ENCODE measurements at regions not wholly inside any gene's neighbourhood (a gene's known extent, or its start where the extent isn't known, plus 50 kb on each side); places are given as distances from the start of the nearest gene placed in this dataset.
"Not testable (repeated sequence)": the region's sequence is repeated elsewhere in the genome, so short reads cannot be mapped to it uniquely, and the experiment has no call there.

GRCh38 chr1:43034778-43035177 lies 76.1 kb upstream of the SLC2A1 start:
- no peak overlapping the region for H3K27ac ChIP-seq (ENCODE audit: insufficient read depth, low read depth, low read length, poor library complexity, severe bottlenecking)
- no peaks in the 10 kb centered on the region for H3K27me3 ChIP-seq (ENCODE audit: control insufficient read depth, insufficient read depth, low read length, poor library complexity, severe bottlenecking)

DNA sequence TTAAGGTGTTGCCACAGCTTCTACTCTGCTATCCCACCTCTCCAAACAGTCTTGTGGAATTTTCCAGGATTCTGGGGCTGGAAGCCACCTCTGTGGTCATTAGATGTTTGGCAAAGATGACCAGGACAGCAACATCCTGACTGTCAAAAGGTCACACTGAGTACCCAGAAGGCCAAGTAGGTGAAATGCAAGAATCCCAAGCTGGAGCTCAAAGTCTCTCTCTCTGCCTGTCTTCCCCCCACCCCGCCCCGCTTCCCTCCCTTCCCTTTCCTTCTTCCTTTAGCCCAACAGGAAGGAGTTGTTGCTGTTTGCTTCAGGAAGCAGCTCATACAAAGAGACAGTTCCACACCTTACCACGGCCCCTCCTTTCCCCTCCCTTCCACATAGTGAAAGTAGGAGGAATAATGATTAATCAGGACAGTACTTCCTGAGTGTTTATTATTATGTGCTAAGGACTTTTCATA lies 75.6 kb upstream of the SLC2A1 start:
- H3K36me3 ChIP-seq (ENCODE audit: control insufficient read depth, insufficient read depth, low read length) = no peaks in the 10 kb centered on the region
- H3K27me3 ChIP-seq (ENCODE audit: control insufficient read depth, insufficient read depth, low read length, poor library complexity, severe bottlenecking) = no peaks in the 10 kb centered on the region
- H3K27ac ChIP-seq (ENCODE audit: insufficient read depth, low read depth, low read length, poor library complexity, severe bottlenecking) = no peak overlapping the region
- WGBS, 2 experiments = 91 to 97% methylated on average over 2 to 3 of the region's 3 CpGs
- H3K4me1 ChIP-seq (ENCODE audit: control insufficient read depth, insufficient read depth, low read length) = peaks cover 35% of the 10 kb centered on the region
- no peak overlapping the region for H3K4me3 ChIP-seq (ENCODE audit: insufficient read depth, low read depth, low read length)
- H3K9me3 ChIP-seq (ENCODE audit: control insufficient read depth, low read length) = no peaks in the 10 kb centered on the region

More at GRCh38 chr1:43034778-43035177, 76.1 kb upstream of the SLC2A1 start:
- Histone ChIP-seq H3K4me3 (ENCODE audit: insufficient read depth, low read depth, low read length) (no peak overlapping the region), H3K9me3 (ENCODE audit: control insufficient read depth, low read length) (no peaks in the 10 kb centered on the region), H3K4me1 (ENCODE audit: control insufficient read depth, insufficient read depth, low read length) (peaks cover 32% of the 10 kb centered on the region), H3K36me3 (ENCODE audit: control insufficient read depth, insufficient read depth, low read length) (no peaks in the 10 kb centered on the region)
- 94 to 97% methylated on average over 4 of the region's 4 CpGs for WGBS, 2 experiments

GRCh38 chr1:43031316-43032203 lies 72.9 kb upstream of the SLC2A1 start:
- 92 to 93% methylated on average over 14 of the region's 14 CpGs for WGBS, 2 experiments
- no peak overlapping the region for H3K4me3 ChIP-seq (ENCODE audit: insufficient read depth, low read depth, low read length)
- H3K9me3 ChIP-seq (ENCODE audit: control insufficient read depth, low read length) = no peaks in the 10 kb centered on the region
- no peaks in the 10 kb centered on the region for H3K36me3 ChIP-seq (ENCODE audit: control insufficient read depth, insufficient read depth, low read length)
- H3K4me1 ChIP-seq (ENCODE audit: control insufficient read depth, insufficient read depth, low read length) = peaks cover 23% of the 10 kb centered on the region
- no peaks in the 10 kb centered on the region for H3K27me3 ChIP-seq (ENCODE audit: control insufficient read depth, insufficient read depth, low read length, poor library complexity, severe bottlenecking)
- no peak overlapping the region for H3K27ac ChIP-seq (ENCODE audit: insufficient read depth, low read depth, low read length, poor library complexity, severe bottlenecking)

- Histone ChIP-seq H3K27me3 (ENCODE audit: control insufficient read depth, insufficient read depth, low read length, poor library complexity, severe bottlenecking) (no peaks in the 10 kb centered on the region), H3K27ac (ENCODE audit: insufficient read depth, low read depth, low read length, poor library complexity, severe bottlenecking) (no peak overlapping the region), H3K4me1 (ENCODE audit: control insufficient read depth, insufficient read depth, low read length) (peaks cover 9% of the 10 kb centered on the region), H3K36me3 (ENCODE audit: control insufficient read depth, insufficient read depth, low read length) (no peaks in the 10 kb centered on the region), H3K9me3 (ENCODE audit: control insufficient read depth, low read length) (no peaks in the 10 kb centered on the region), H3K4me3 (ENCODE audit: insufficient read depth, low read depth, low read length) (no peak overlapping the region)
- WGBS, 2 experiments = 90 to 92% methylated on average over 7 of the region's 7 CpGs
Measured at GRCh38 chr1:43024905-43025304, 66.2 kb upstream of the SLC2A1 start.

DNA sequence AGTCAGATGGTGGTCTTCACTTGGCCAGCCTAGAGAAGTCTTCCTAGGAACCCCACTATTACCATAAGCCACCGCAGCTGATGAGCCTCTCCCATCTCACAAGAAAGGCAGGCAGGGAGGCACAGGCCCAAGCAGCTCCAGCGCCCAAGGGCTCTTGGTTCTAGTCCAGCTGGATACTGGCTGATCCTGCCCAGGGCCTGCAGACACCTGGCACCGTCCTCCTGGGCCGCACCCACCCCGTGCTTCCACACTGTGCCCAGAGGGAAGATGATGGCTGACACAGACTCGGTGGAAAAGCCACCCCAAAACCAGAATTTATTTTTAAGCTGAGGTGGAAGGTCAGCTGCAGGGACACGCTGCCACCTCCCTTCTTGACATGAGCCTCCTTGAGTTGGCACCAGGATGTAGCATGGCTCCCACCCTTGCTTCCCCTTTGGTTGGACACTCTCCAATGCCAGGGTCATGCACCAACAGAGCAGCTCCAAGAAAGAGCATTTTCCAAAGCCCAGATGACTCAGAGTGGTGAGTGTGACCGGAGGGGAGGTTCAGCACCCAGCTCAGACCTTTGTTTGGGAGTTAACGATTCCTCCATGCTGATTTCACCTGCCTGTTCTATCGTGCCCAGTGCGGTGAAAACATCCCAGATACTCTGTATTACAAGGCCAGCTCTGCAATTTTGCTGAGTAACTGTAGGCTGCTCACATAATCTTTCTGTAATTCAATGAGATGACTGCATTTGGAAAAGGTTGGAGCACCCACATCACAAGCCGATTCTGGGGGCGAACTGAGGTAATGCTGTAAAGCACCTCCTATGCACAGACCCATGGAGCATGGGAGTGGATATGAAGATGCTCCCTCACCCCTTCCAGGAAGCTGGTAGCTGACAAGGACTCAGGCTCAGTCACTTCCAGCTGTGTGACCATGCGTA lies 63.1 kb upstream of the SLC2A1 start:
- Histone ChIP-seq H3K36me3 (ENCODE audit: control insufficient read depth, insufficient read depth, low read length) (no peaks in the 10 kb centered on the region), H3K27me3 (ENCODE audit: control insufficient read depth, insufficient read depth, low read length, poor library complexity, severe bottlenecking) (no peaks in the 10 kb centered on the region), H3K4me3 (ENCODE audit: insufficient read depth, low read depth, low read length) (no peak overlapping the region), H3K27ac (ENCODE audit: insufficient read depth, low read depth, low read length, poor library complexity, severe bottlenecking) (no peak overlapping the region), H3K9me3 (ENCODE audit: control insufficient read depth, low read length) (no peaks in the 10 kb centered on the region), H3K4me1 (ENCODE audit: control insufficient read depth, insufficient read depth, low read length) (no peaks in the 10 kb centered on the region)
- WGBS, 2 experiments = 94 to 96% methylated on average over 14 of the region's 14 CpGs

GRCh38 chr1:43019226-43019625 lies 60.6 kb upstream of the SLC2A1 start:
- H3K36me3 ChIP-seq (ENCODE audit: control insufficient read depth, insufficient read depth, low read length) = no peaks in the 10 kb centered on the region
- H3K4me1 ChIP-seq (ENCODE audit: control insufficient read depth, insufficient read depth, low read length) = no peaks in the 10 kb centered on the region
- no peaks in the 10 kb centered on the region for H3K27me3 ChIP-seq (ENCODE audit: control insufficient read depth, insufficient read depth, low read length, poor library complexity, severe bottlenecking)
- no peaks in the 10 kb centered on the region for H3K9me3 ChIP-seq (ENCODE audit: control insufficient read depth, low read length)
- whole genome bisulfite sequencing, 2 experiments = 94 to 95% methylated on average over 3 of the region's 3 CpGs
- H3K27ac ChIP-seq (ENCODE audit: insufficient read depth, low read depth, low read length, poor library complexity, severe bottlenecking) = no peak overlapping the region
- H3K4me3 ChIP-seq (ENCODE audit: insufficient read depth, low read depth, low read length) = no peak overlapping the region

GRCh38 chr1:43018121-43018520 lies 59.5 kb upstream of the SLC2A1 start:
- H3K27ac ChIP-seq (ENCODE audit: insufficient read depth, low read depth, low read length, poor library complexity, severe bottlenecking) = no peak overlapping the region
- no peaks in the 10 kb centered on the region for H3K4me1 ChIP-seq (ENCODE audit: control insufficient read depth, insufficient read depth, low read length)
- H3K27me3 ChIP-seq (ENCODE audit: control insufficient read depth, insufficient read depth, low read length, poor library complexity, severe bottlenecking) = no peaks in the 10 kb centered on the region
- no peak overlapping the region for H3K4me3 ChIP-seq (ENCODE audit: insufficient read depth, low read depth, low read length)
- 92 to 94% methylated on average over 3 of the region's 3 CpGs for WGBS, 2 experiments
- no peaks in the 10 kb centered on the region for H3K36me3 ChIP-seq (ENCODE audit: control insufficient read depth, insufficient read depth, low read length)
- no peaks in the 10 kb centered on the region for H3K9me3 ChIP-seq (ENCODE audit: control insufficient read depth, low read length)

DNA sequence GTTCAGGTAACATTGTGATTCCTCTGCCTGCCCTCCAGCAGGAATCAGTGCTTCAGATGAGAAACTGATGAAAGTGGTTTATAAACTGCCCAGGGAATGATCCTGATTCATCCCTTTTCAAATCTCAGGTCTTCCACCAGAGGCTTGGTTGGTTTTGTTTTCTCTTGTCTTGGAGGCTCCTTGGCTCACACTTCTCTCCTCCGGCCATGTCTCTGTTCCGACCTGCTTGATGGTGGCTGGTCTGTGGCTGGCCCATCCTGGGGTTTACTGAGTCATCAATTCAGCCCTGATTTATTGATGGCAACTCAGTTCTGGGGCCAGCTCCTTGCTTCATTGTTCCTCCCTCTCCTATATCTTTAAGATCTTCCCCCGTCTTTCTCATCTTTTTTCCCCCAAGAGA lies 56.6 kb upstream of the SLC2A1 start:
- H3K9me3 ChIP-seq (ENCODE audit: control insufficient read depth, low read length) = no peaks in the 10 kb centered on the region
- H3K27me3 ChIP-seq (ENCODE audit: control insufficient read depth, insufficient read depth, low read length, poor library complexity, severe bottlenecking) = no peaks in the 10 kb centered on the region
- no peaks in the 10 kb centered on the region for H3K4me1 ChIP-seq (ENCODE audit: control insufficient read depth, insufficient read depth, low read length)
- H3K4me3 ChIP-seq (ENCODE audit: insufficient read depth, low read depth, low read length) = no peak overlapping the region
- no peak overlapping the region for H3K27ac ChIP-seq (ENCODE audit: insufficient read depth, low read depth, low read length, poor library complexity, severe bottlenecking)
- WGBS, 2 experiments = 92 to 94% methylated on average over 3 of the region's 3 CpGs
- no peaks in the 10 kb centered on the region for H3K36me3 ChIP-seq (ENCODE audit: control insufficient read depth, insufficient read depth, low read length)

DNA sequence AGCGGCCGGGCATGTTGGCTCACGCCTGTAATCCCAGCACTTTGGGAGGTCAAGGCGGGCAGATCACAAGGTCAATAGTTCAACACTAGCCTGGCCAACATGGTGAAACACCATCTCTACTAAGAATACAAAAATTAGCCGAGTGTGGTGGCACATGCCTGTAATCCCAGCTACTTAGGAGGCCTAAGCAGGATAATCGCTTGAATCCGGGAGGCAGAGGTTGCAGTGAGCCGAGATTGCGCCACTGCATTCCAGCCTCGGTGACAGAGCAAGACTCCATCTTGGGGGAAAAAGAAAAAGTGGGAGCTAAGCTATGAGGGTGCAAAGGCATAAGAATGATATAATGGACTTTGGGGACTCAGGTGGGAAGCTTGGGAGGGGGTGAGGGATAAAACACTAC lies 55.9 kb upstream of the SLC2A1 start:
- not testable (repeated sequence) for H3K27me3 ChIP-seq (ENCODE audit: control insufficient read depth, insufficient read depth, low read length, poor library complexity, severe bottlenecking)

GRCh38 chr1:43011020-43011419 lies 52.4 kb upstream of the SLC2A1 start:
- H3K4me1 ChIP-seq (ENCODE audit: control insufficient read depth, insufficient read depth, low read length) = peaks cover 33% of the 10 kb centered on the region
- no peak overlapping the region for H3K27ac ChIP-seq (ENCODE audit: insufficient read depth, low read depth, low read length, poor library complexity, severe bottlenecking)
- no peaks in the 10 kb centered on the region for H3K36me3 ChIP-seq (ENCODE audit: control insufficient read depth, insufficient read depth, low read length)
- no peak overlapping the region for H3K4me3 ChIP-seq (ENCODE audit: insufficient read depth, low read depth, low read length)
- 57 to 64% methylated on average over 3 of the region's 3 CpGs for WGBS, 2 experiments
- H3K27me3 ChIP-seq (ENCODE audit: control insufficient read depth, insufficient read depth, low read length, poor library complexity, severe bottlenecking) = no peaks in the 10 kb centered on the region
- H3K9me3 ChIP-seq (ENCODE audit: control insufficient read depth, low read length) = no peaks in the 10 kb centered on the region

More for the DNA sequence above, 55.9 kb upstream of the SLC2A1 start:
- H3K9me3 ChIP-seq (ENCODE audit: control insufficient read depth, low read length); H3K27ac ChIP-seq (ENCODE audit: insufficient read depth, low read depth, low read length, poor library complexity, severe bottlenecking); H3K4me1 ChIP-seq (ENCODE audit: control insufficient read depth, insufficient read depth, low read length); H3K36me3 ChIP-seq (ENCODE audit: control insufficient read depth, insufficient read depth, low read length); H3K4me3 ChIP-seq (ENCODE audit: insufficient read depth, low read depth, low read length): not testable (repeated sequence)
- 88 to 96% methylated on average over 10 of the region's 10 CpGs for WGBS, 2 experiments

All from ectodermal cell (in vitro differentiated cells).